GM23338 (cell line): ENCODE measurements at regions not wholly inside any gene's neighbourhood (a gene's known extent, or its start where the extent isn't known, plus 50 kb on each side); places are given as distances from the start of the nearest gene placed in this dataset.

Experiments
- ATAC-seq: fragments of 200-7000 bp; cut with Tn5 transposase; 3 replicates; pipeline ENCODE4 v1.9.1; 2020
- DNase-seq: peaks from one replicate; pipeline ENCODE4 v3.0.0-alpha.2; 2015; ENCODE audit warnings: low spot score
- H2AFZ ChIP-seq: fragments of 200-600 bp; sonication (generic); 2 replicates; pipeline ENCODE4 v1.8.0; 2016; ENCODE audit warnings: antibody characterized with exemption, mild to moderate bottlenecking, moderate library complexity
- H3F3A ChIP-seq: fragments of 200-600 bp; sonication (generic); replicated peaks from 2 replicates; pipeline ENCODE4 v1.8.0; 2017; ENCODE audit warnings: antibody characterized with exemption, mixed run types, low read depth
- H3K27ac ChIP-seq: fragments of 200-600 bp; sonication (generic); 2 replicates; pipeline ENCODE4 v1.6.1; 2016; ENCODE audit warnings: low read depth
- H3K27me3 ChIP-seq: fragments of 200-600 bp; sonication (generic); 2 replicates; pipeline ENCODE4 v1.8.0; 2016; ENCODE audit warnings: mild to moderate bottlenecking, mixed run types, moderate library complexity; ENCODE audit not compliant: insufficient read depth
- H3K36me3 ChIP-seq: fragments of 200-600 bp; sonication (generic); 2 replicates; pipeline ENCODE4 v1.8.0; 2016; ENCODE audit warnings: mild to moderate bottlenecking; ENCODE audit not compliant: insufficient read depth
- H3K4me1 ChIP-seq: fragments of 200-600 bp; sonication (generic); 2 replicates; pipeline ENCODE4 v1.8.0; 2016; ENCODE audit warnings: mild to moderate bottlenecking, moderate library complexity; ENCODE audit not compliant: insufficient read depth
- H3K4me2 ChIP-seq: fragments of 200-600 bp; sonication (generic); 2 replicates; pipeline ENCODE4 v1.7.1; 2017; ENCODE audit warnings: mixed run types
- H3K4me3 ChIP-seq: fragments of 200-600 bp; sonication (generic); 2 replicates; pipeline ENCODE4 v1.6.1; 2016; ENCODE audit warnings: mixed run types
- H3K79me2 ChIP-seq: fragments of 200-600 bp; sonication (generic); replicated peaks from 2 replicates; pipeline ENCODE4 v1.8.0; 2017; ENCODE audit warnings: mild to moderate bottlenecking; ENCODE audit not compliant: insufficient read depth
- H3K9me2 ChIP-seq: fragments of 200-600 bp; sonication (generic); 2 replicates; pipeline ENCODE4 v1.8.0; 2017; ENCODE audit not compliant: insufficient read depth
- H4K20me1 ChIP-seq: fragments of 200-600 bp; sonication (generic); replicated peaks from 2 replicates; pipeline ENCODE4 v1.8.0; 2017; ENCODE audit warnings: mild to moderate bottlenecking; ENCODE audit not compliant: insufficient read depth
- H3K27ac Mint-ChIP-seq: 2 replicates; pipeline ENCODE4 v1.8.0; 2020; ENCODE audit warnings: inconsistent platforms, mild to moderate bottlenecking, moderate library complexity, mixed read lengths
- H3K27me3 Mint-ChIP-seq: 3 replicates; pipeline ENCODE4 v1.8.0; 2022; ENCODE audit warnings: low read depth, mild to moderate bottlenecking, moderate library complexity, mixed read lengths, inconsistent platforms; ENCODE audit not compliant: insufficient read depth, poor library complexity
- H3K36me3 Mint-ChIP-seq: 3 replicates; pipeline ENCODE4 v1.8.0; 2021; ENCODE audit warnings: low read depth, mild to moderate bottlenecking, inconsistent platforms, moderate library complexity, mixed read lengths
- H3K4me1 Mint-ChIP-seq: 3 replicates; pipeline ENCODE4 v1.8.0; 2020; ENCODE audit warnings: mild to moderate bottlenecking, inconsistent platforms, mixed read lengths
- H3K4me3 Mint-ChIP-seq: 3 replicates; pipeline ENCODE4 v1.8.0; 2021; ENCODE audit warnings: moderate library complexity, mild to moderate bottlenecking, inconsistent platforms, mixed read lengths
- H3K9me3 Mint-ChIP-seq: 3 replicates; pipeline ENCODE4 v1.8.0; 2020; ENCODE audit warnings: moderate library complexity, mild to moderate bottlenecking, inconsistent platforms, mixed read lengths
- CREB1 ChIP-seq: fragments of 250-450 bp; sonication (Bioruptor Pico); IDR thresholded peaks from 2 replicates; pipeline ENCODE4 v1.5.0; 2020; ENCODE audit warnings: low read depth, mild to moderate bottlenecking, moderate library complexity
- EZH2 ChIP-seq: fragments of 200-600 bp; sonication (generic); IDR thresholded peaks from one replicate; pipeline ENCODE4 v1.8.0; 2017; ENCODE audit warnings: antibody characterized with exemption, mild to moderate bottlenecking, low read depth; ENCODE audit not compliant: unreplicated experiment
- JUNB ChIP-seq: IDR thresholded peaks from one replicate; pipeline ENCODE4 v1.6.1; 2016; ENCODE audit warnings: antibody characterized with exemption; ENCODE audit not compliant: unreplicated experiment
- NANOG ChIP-seq: IDR thresholded peaks from 2 replicates; pipeline ENCODE4 v1.6.1; 2016; ENCODE audit warnings: antibody characterized with exemption, borderline replicate concordance
- STAT1 ChIP-seq: IDR thresholded peaks from one replicate; pipeline ENCODE4 v1.6.1; 2016; ENCODE audit warnings: antibody characterized with exemption; ENCODE audit not compliant: unreplicated experiment
- ZNF114 ChIP-seq: fragments of 250-450 bp; sonication (Bioruptor Pico); IDR thresholded peaks from 2 replicates; pipeline ENCODE4 v1.5.0; 2020; ENCODE audit warnings: mild to moderate bottlenecking, moderate library complexity
- TF ChIP-seq, protein P1 (sequence below): fragments of 250-450 bp; sonication (Bioruptor Pico); IDR thresholded peaks from 2 replicates; pipeline ENCODE4 v1.5.0; 2020; ENCODE audit warnings: mild to moderate bottlenecking, moderate library complexity
- TF ChIP-seq, protein P2 (sequence below): IDR thresholded peaks from 2 replicates; pipeline ENCODE4 v1.6.1; 2016; ENCODE audit warnings: antibody characterized with exemption
- TF ChIP-seq, protein P3 (sequence below), 2 experiments: fragments of 200-600 bp in 1 of 2; sonication (generic) in 1 of 2; conservative IDR thresholded peaks; 2 replicates each; pipeline versions ENCODE4 v1.5.1 to v1.6.1; 2016 to 2017; ENCODE audit warnings: antibody characterized with exemption in 2 of 2, low read depth in 2 of 2, mild to moderate bottlenecking in 2 of 2, moderate library complexity in 1 of 2

DNA sequence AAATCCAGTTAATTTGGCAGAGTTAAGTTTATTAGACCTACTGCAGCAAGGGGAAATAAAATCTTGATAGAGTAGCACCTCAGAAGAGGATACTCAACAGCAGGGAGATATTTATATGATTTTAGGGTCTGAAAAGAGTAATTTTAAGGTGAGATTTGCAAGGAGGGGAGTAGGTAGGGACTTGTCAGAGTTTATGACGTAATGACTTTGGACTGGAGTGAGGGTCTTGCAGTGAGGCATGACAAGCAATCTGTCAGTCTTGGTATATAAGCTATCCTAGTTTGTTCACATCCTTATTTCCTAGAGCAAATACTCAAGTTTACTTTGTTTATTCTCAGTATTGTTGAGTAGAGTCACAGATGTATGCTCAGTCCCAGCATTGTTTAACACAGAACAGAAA is 722.6 kb downstream of the TLE4 start (continued):
- TF ChIP-seq, protein P1, sequence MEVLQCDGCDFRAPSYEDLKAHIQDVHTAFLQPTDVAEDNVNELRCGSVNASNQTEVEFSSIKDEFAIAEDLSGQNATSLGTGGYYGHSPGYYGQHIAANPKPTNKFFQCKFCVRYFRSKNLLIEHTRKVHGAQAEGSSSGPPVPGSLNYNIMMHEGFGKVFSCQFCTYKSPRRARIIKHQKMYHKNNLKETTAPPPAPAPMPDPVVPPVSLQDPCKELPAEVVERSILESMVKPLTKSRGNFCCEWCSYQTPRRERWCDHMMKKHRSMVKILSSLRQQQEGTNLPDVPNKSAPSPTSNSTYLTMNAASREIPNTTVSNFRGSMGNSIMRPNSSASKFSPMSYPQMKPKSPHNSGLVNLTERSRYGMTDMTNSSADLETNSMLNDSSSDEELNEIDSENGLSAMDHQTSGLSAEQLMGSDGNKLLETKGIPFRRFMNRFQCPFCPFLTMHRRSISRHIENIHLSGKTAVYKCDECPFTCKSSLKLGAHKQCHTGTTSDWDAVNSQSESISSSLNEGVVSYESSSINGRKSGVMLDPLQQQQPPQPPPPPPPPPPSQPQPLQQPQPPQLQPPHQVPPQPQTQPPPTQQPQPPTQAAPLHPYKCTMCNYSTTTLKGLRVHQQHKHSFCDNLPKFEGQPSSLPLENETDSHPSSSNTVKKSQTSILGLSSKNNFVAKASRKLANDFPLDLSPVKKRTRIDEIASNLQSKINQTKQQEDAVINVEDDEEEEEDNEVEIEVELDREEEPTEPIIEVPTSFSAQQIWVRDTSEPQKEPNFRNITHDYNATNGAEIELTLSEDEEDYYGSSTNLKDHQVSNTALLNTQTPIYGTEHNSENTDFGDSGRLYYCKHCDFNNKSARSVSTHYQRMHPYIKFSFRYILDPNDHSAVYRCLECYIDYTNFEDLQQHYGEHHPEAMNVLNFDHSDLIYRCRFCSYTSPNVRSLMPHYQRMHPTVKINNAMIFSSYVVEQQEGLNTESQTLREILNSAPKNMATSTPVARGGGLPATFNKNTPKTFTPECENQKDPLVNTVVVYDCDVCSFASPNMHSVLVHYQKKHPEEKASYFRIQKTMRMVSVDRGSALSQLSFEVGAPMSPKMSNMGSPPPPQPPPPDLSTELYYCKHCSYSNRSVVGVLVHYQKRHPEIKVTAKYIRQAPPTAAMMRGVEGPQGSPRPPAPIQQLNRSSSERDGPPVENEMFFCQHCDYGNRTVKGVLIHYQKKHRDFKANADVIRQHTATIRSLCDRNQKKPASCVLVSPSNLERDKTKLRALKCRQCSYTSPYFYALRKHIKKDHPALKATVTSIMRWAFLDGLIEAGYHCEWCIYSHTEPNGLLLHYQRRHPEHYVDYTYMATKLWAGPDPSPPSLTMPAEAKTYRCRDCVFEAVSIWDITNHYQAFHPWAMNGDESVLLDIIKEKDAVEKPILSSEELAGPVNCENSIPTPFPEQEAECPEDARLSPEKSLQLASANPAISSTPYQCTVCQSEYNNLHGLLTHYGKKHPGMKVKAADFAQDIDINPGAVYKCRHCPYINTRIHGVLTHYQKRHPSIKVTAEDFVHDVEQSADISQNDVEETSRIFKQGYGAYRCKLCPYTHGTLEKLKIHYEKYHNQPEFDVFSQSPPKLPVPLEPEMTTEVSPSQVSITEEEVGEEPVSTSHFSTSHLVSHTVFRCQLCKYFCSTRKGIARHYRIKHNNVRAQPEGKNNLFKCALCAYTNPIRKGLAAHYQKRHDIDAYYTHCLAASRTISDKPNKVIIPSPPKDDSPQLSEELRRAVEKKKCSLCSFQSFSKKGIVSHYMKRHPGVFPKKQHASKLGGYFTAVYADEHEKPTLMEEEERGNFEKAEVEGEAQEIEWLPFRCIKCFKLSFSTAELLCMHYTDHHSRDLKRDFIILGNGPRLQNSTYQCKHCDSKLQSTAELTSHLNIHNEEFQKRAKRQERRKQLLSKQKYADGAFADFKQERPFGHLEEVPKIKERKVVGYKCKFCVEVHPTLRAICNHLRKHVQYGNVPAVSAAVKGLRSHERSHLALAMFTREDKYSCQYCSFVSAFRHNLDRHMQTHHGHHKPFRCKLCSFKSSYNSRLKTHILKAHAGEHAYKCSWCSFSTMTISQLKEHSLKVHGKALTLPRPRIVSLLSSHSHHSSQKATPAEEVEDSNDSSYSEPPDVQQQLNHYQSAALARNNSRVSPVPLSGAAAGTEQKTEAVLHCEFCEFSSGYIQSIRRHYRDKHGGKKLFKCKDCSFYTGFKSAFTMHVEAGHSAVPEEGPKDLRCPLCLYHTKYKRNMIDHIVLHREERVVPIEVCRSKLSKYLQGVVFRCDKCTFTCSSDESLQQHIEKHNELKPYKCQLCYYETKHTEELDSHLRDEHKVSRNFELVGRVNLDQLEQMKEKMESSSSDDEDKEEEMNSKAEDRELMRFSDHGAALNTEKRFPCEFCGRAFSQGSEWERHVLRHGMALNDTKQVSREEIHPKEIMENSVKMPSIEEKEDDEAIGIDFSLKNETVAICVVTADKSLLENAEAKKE (CRISPR knock-in tag): no peak

DNA sequence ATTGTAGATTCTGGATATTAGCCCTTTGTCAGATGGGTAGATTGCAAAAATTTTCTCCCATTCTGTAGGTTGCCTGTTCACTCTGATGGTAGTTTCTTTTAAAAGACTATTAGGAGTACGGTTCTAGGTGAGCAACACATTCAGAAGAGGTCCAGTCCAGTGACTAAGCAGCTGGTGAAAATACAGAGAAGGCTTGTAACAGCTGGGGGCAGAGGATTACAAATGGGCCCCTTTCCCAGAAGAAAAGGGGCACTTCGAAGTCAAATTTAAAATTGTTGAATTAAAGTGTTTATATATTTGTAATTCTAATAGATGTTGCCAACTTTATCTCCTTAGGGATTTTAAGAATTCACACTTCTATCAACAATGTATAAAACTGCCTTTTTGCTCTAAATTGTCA is 720.5 kb downstream of the TLE4 start:
- H3K36me3 Mint-ChIP-seq: peaks cover 10% of the 10 kb centered on the region; the same call in 2 of the 3 replicates
- no peaks in the 10 kb centered on the region for H3K9me2 ChIP-seq
- H3K36me3 ChIP-seq: no peaks in the 10 kb centered on the region
- DNase-seq (no peak), ATAC-seq (no peak)
- no peak overlapping the region for H3K27ac Mint-ChIP-seq
- H3K4me3 Mint-ChIP-seq: no peak overlapping the region
- H4K20me1 ChIP-seq: no peaks in the 10 kb centered on the region
- H3K27me3 ChIP-seq: no peaks in the 10 kb centered on the region
- H3K79me2 ChIP-seq: no peaks in the 10 kb centered on the region
- no peaks in the 10 kb centered on the region for H3K4me1 Mint-ChIP-seq
- H3K4me2 ChIP-seq: no peak overlapping the region
- H3K27ac ChIP-seq: no peak overlapping the region
- H3K9me3 Mint-ChIP-seq: peaks cover 16% of the 10 kb centered on the region
- no peak overlapping the region for H2AFZ ChIP-seq
- peaks cover 2% of the 10 kb centered on the region for H3K27me3 Mint-ChIP-seq
- H3F3A ChIP-seq: no peaks in the 10 kb centered on the region
- H3K4me3 ChIP-seq: no peak overlapping the region
- H3K4me1 ChIP-seq: no peaks in the 10 kb centered on the region
- TF ChIP-seq EZH2 (no peak), ZNF114 (CRISPR knock-in tag) (no peak), CREB1 (CRISPR knock-in tag) (no peak), STAT1 (no peak), JUNB (no peak), NANOG (no peak)
- TF ChIP-seq, protein P2, sequence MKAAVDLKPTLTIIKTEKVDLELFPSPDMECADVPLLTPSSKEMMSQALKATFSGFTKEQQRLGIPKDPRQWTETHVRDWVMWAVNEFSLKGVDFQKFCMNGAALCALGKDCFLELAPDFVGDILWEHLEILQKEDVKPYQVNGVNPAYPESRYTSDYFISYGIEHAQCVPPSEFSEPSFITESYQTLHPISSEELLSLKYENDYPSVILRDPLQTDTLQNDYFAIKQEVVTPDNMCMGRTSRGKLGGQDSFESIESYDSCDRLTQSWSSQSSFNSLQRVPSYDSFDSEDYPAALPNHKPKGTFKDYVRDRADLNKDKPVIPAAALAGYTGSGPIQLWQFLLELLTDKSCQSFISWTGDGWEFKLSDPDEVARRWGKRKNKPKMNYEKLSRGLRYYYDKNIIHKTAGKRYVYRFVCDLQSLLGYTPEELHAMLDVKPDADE: no peak
- TF ChIP-seq, protein P3, sequence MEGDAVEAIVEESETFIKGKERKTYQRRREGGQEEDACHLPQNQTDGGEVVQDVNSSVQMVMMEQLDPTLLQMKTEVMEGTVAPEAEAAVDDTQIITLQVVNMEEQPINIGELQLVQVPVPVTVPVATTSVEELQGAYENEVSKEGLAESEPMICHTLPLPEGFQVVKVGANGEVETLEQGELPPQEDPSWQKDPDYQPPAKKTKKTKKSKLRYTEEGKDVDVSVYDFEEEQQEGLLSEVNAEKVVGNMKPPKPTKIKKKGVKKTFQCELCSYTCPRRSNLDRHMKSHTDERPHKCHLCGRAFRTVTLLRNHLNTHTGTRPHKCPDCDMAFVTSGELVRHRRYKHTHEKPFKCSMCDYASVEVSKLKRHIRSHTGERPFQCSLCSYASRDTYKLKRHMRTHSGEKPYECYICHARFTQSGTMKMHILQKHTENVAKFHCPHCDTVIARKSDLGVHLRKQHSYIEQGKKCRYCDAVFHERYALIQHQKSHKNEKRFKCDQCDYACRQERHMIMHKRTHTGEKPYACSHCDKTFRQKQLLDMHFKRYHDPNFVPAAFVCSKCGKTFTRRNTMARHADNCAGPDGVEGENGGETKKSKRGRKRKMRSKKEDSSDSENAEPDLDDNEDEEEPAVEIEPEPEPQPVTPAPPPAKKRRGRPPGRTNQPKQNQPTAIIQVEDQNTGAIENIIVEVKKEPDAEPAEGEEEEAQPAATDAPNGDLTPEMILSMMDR (conservative IDR thresholded peaks at IDR 0.05; ENCODE audit: low read depth in 2 of 2): no peak
